ENCODE measurements at regions not wholly inside any gene's neighbourhood (a gene's known extent, or its start where the extent isn't known, plus 50 kb on each side); places are given as distances from the start of the nearest gene placed in this dataset.
"Not testable (repeated sequence)": the region's sequence is repeated elsewhere in the genome, so short reads cannot be mapped to it uniquely, and the experiment has no call there.

DNA sequence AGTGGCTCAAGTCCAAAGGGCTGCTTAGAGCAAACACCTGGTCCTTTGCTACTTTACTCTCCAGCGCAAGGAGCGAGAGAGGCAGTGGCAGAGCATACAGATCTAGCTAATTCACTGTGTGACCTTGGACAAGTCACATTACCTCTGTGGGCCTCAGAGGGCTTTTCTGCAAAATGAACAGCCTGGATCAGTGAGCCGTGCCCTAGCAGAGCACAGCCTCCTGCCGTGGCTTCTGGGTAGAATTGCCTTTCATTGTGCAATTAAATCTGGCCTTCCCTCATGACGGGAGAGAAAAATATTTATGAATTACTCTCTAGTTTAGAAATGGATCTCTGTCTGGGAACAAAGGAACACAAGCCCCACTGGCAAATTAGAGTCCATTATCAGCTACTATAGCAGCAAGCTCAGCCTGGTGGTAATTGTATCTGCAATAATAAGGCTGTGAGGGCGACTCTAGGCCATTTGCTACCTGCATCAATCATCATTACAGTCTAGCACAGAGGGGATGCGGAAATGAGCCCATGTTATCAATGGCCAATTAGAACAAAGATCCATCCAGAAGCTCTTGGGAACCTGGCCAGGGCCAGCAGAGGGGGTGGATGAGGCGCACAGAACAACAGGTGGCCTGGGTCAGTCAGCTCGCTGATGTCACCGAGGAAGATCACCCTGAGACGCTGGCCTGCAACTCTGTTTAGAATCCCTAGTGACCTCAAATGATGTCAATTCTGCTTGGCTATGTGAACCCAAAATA lies 114.2 kb upstream of the LY86 start:
- DNase-seq (ENCODE audit: low read depth in 3 of 3, low spot score in 2 of 3): no peak

DNA sequence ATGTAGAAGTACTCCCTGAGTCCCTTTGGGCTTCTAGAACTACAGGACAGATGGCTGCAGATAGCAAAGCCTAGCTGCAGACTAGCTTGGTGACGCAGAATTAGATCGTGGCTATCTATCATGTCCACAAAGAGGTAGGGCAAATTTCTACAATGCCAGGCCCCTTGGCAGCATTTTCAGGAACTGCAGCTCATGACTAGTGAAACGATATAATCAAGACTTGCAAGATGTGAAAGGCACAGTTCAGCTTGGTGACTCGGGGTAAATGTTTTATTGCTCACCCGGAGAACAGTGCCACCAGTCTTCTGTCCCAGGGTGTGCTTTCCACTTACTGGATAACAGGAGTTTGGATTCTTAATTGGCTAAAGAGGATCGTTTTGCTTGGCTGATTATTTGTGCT lies 108.7 kb upstream of the LY86 start:
- no peak for DNase-seq (ENCODE audit: low read depth in 3 of 3, low spot score in 2 of 3)

GRCh38 chr6:6482256-6482655 lies 106.3 kb upstream of the LY86 start:
- DNase-seq (ENCODE audit: low read depth in 3 of 3, low spot score in 2 of 3): no peak

GRCh38 chr6:6483168-6483567 lies 105.4 kb upstream of the LY86 start:
- no peak for DNase-seq (ENCODE audit: low read depth in 3 of 3, low spot score in 2 of 3)

DNA sequence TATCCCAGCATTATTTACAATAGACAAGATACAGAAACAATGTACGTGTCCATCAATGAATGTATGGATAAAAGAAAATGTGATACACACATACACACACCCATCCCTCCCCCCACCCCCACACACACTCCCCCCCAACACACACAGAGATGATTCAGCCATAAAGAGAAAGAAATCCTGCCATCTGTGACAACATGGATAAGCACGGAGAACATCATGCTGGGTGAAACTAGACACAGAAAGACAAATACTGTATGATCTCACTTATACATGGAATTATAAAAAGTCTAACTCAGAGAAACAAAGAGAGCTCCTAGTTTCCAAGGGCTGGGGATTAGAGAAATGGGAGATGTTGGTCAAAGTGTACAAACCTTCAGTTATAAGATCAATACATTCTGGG lies 104.8 kb upstream of the LY86 start:
- no peak for DNase-seq (ENCODE audit: low read depth in 3 of 3, low spot score in 2 of 3)

GRCh38 chr6:6484681-6485080 lies 103.8 kb upstream of the LY86 start:
- no peak for DNase-seq (ENCODE audit: low read depth in 3 of 3, low spot score in 2 of 3)

DNA sequence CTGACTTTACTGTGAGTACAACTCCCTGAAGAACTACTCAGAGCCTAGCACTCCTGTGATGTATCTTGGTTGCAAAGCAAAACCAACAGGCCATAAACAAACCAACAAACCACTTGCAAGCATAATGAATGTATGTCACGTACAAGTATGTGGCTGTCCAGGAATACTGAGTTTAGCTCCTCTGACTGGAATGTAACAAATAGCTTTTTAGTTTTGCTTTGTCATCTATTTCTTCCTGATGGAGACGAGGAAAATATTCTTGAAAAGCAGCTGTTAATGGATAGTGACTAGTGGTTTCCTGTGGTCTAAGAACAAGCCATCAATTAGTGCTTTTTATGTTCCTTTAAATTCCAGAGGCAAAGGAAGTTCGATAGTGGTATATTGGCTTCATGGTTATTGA lies 101.9 kb upstream of the LY86 start:
- no peak for DNase-seq (ENCODE audit: low read depth in 3 of 3, low spot score in 2 of 3)

DNA sequence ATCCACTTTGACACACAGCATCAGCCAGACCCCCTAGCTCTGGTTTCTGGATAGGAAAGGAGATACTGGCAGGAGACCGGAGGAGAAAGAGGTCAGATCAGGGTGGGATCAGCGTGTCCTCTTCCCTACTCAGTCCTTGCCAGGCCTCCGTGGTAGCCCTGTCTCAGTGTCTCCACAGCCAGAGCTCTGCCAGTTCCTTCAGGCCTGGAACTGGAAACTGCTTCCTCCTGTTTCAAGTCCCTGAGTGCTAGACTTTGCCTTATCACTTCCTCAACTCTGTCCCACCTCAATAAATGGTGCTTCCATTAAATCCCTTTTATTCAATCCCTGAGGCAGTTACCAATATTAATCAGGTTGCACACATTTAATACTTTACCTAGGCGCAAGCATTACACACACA lies 96.8 kb upstream of the LY86 start:
- DNase-seq (ENCODE audit: low read depth in 3 of 3, low spot score in 2 of 3): no peak

DNA sequence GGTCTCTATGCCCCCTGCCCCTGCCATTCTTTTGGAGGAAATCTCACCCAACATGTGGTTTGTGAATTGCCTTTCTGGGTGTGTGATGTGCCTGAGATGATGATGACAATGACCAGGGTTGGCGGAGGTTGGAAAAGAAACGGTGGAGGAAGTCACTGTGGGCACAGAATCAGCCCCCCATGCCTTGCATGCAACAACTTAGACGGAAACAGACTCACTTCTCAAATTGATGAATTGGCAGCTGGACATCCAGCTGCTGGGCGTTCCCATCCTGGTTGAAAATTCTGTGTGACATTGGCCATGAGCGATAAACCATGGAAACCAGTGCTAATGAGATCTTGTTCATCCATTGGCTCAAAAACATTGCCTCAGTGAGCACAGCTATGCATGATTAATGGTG lies 95.8 kb upstream of the LY86 start:
- DNase-seq (ENCODE audit: low read depth in 3 of 3, low spot score in 2 of 3): no peak

DNA sequence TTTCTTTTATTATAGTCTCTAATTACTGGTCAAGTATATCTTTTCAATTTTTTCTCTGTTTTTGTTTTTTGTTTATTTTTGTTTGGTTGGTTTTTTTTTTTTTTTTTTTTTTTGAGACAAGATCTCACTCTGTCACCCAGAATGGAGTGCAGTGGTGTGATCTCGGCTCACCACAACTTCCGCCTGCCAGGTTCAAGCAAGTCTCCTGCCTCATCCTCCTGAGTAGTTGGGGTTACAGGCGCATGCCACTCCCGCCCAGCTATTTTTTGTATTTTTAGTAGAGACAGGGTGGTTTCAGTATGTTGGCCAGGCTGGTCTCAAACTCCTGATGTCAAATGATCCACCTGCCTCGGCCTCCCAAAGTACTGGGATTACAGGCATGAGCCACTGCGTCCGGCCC lies 94.4 kb upstream of the LY86 start:
- DNase-seq (ENCODE audit: low read depth in 3 of 3, low spot score in 2 of 3): not testable (repeated sequence)

- DNase-seq (ENCODE audit: low read depth in 3 of 3, low spot score in 2 of 3): no peak
Measured at GRCh38 chr6:6494677-6495076, 93.8 kb upstream of the LY86 start.

DNA sequence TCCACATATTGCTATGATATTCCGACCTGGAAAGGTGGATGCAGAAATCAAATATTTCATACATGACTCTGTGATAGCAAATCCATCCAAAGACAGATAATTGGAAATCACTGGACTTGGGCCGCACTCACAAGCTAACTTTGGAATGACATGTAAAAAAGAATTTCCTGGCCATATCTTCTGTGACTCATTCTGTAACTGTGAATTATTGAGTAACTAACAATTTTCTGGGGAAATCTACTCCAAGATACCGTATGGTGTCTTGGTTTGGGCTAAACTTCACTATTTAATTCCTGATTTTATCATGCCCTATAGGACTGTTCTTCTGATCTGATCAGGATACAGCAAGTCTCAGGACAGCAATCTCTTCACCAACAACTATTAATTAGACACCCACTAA lies 92.7 kb upstream of the LY86 start:
- DNase-seq (ENCODE audit: low read depth in 3 of 3, low spot score in 2 of 3): no peak

GRCh38 chr6:6497541-6497940 lies 91.0 kb upstream of the LY86 start:
- no peak for DNase-seq (ENCODE audit: low read depth in 3 of 3, low spot score in 2 of 3)

DNA sequence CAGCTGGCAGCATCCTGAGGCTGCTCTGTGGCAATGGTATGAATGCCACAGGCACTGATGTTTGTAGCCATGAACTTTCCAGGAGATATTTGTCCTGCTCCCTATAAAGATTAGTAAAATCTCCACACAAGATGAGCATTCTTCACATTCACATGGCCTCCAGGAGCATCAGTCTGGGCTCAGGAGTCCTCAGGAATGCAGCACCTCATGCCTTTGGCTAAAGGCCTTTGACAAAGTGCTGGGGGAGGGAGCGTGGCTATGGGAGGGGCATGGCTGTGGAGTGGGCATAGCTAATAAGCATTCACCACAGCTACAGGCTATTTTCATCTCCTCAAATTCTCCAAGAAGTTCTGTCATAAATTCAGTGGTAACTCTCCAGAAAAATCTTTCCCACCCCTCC lies 90.5 kb upstream of the LY86 start:
- DNase-seq (ENCODE audit: low read depth in 3 of 3, low spot score in 2 of 3): no peak

GRCh38 chr6:6503191-6503590 lies 85.3 kb upstream of the LY86 start:
- DNase-seq (ENCODE audit: low read depth in 3 of 3, low spot score in 2 of 3): no peak

- DNase-seq (ENCODE audit: low read depth in 3 of 3, low spot score in 2 of 3): no peak
Measured at GRCh38 chr6:6505111-6505510, 83.4 kb upstream of the LY86 start.

GRCh38 chr6:6508643-6509042 lies 79.9 kb upstream of the LY86 start:
- no peak for DNase-seq (ENCODE audit: low read depth in 3 of 3, low spot score in 2 of 3)

DNA sequence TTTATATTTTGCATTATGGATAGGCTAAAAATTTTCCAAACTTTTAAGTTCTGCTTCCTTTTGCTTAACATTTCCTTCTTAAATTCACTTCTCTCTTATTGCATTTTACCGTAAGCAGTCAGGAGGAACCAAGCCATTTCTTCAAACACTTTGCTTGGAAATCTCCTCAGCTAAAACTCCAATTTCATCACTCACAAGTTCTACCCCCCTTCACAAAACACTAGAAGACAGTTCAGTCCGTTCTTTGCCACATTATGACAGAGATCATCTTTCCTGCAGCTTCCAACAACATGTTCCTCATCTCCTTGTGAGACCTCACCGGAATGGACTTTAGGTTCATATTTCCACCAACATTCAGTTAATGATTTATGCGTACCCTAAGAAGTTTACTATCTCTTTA lies 79.2 kb upstream of the LY86 start:
- DNase-seq (ENCODE audit: low read depth in 3 of 3, low spot score in 2 of 3): no peak

GRCh38 chr6:6512711-6513110 lies 75.8 kb upstream of the LY86 start:
- no peak for DNase-seq (ENCODE audit: low read depth in 3 of 3, low spot score in 2 of 3)

- no peak for DNase-seq (ENCODE audit: low read depth in 3 of 3, low spot score in 2 of 3)
Measured at GRCh38 chr6:6515691-6516607, 72.6 kb upstream of the LY86 start.

GRCh38 chr6:6516666-6517458 lies 71.7 kb upstream of the LY86 start:
- DNase-seq (ENCODE audit: low read depth in 3 of 3, low spot score in 2 of 3): no peak
